ENCODE measurements at regions not wholly inside any gene's neighbourhood (a gene's known extent, or its start where the extent isn't known, plus 50 kb on each side); places are given as distances from the start of the nearest gene placed in this dataset.
A peak's percentile ranks its signal among the peaks of the same experiment; 100 is the strongest.

GRCh38 chr1:208807446-208808127 lies 563.4 kb upstream of the PLXNA2 start:
- DNase-seq: no peak

- no peak for DNase-seq
Measured at GRCh38 chr1:208808301-208808700, 564.1 kb upstream of the PLXNA2 start.

GRCh38 chr1:208809876-208810275 lies 565.7 kb upstream of the PLXNA2 start:
- no peak for DNase-seq

- DNase-seq: no peak
Measured at GRCh38 chr1:208818770-208819445, 574.7 kb upstream of the PLXNA2 start.

GRCh38 chr1:208820580-208821212 lies 576.5 kb upstream of the PLXNA2 start:
- DNase-seq: peak; percentile 40

GRCh38 chr1:208821939-208822338 lies 577.8 kb upstream of the PLXNA2 start:
- DNase-seq: no peak

- no peak for DNase-seq
Measured at GRCh38 chr1:208825300-208825699, 581.1 kb upstream of the PLXNA2 start.

GRCh38 chr1:208829595-208829994 lies 585.4 kb upstream of the PLXNA2 start:
- DNase-seq: no peak

- peak; percentile 56 for DNase-seq
Measured at GRCh38 chr1:208834381-208835096, 590.4 kb upstream of the PLXNA2 start.

GRCh38 chr1:208835097-208835463 lies 590.9 kb upstream of the PLXNA2 start:
- no peak for DNase-seq

GRCh38 chr1:208835781-208836180 lies 591.6 kb upstream of the PLXNA2 start:
- DNase-seq: no peak

- peak; percentile 42 for DNase-seq
Measured at GRCh38 chr1:208837242-208837641, 593.1 kb upstream of the PLXNA2 start.

- DNase-seq: no peak
Measured at GRCh38 chr1:208841436-208841835, 597.3 kb upstream of the PLXNA2 start.

GRCh38 chr1:208842451-208842850 lies 598.3 kb upstream of the PLXNA2 start:
- no peak for DNase-seq

- no peak for DNase-seq
Measured at GRCh38 chr1:208844158-208844557, 600.0 kb upstream of the PLXNA2 start.

GRCh38 chr1:208848854-208849253 lies 604.7 kb upstream of the PLXNA2 start:
- no peak for DNase-seq

- DNase-seq: no peak
Measured at GRCh38 chr1:208850442-208850841, 606.3 kb upstream of the PLXNA2 start.

GRCh38 chr1:208851366-208851765 lies 607.2 kb upstream of the PLXNA2 start:
- DNase-seq: peak; percentile 38

- DNase-seq: no peak
Measured at GRCh38 chr1:208852911-208853310, 608.7 kb upstream of the PLXNA2 start.

- DNase-seq: no peak
Measured at GRCh38 chr1:208855403-208855802, 611.2 kb upstream of the PLXNA2 start.

GRCh38 chr1:208857465-208857864 lies 613.3 kb upstream of the PLXNA2 start:
- no peak for DNase-seq

- DNase-seq: no peak
Measured at GRCh38 chr1:208858738-208859137, 614.6 kb upstream of the PLXNA2 start.

- DNase-seq: no peak
Measured at GRCh38 chr1:208864366-208864965, 620.3 kb upstream of the PLXNA2 start.
